Left cardiac atrium (tissue), 4 donors: ENCODE measurements at regions not wholly inside any gene's neighbourhood (a gene's known extent, or its start where the extent isn't known, plus 50 kb on each side); places are given as distances from the start of the nearest gene placed in this dataset.

Experiments used
- ATAC-seq, 2 donors: fragments of 200-7000 bp; cut with Tn5 transposase; one replicate each; pipeline ENCODE4 v1.9.1; 2020; ENCODE audit warnings: mild to moderate bottlenecking in 2 of 2, moderate library complexity in 2 of 2
- DNase-seq: peaks from one replicate; pipeline ENCODE4 v3.0.0-alpha.2; 2020
- intact Hi-C, 2 donors: fragments of 100-400 bp; cut with DNase I; formaldehyde crosslinking; loops; one replicate each; pipeline versions ENCODE4 v1.14.1 to v1.15.1; 2022 to 2023
- donor health status: DM: no; HTN: yes; CAD: no.
- donor health status: DM: no; HTN: yes; CAD: no; lungs with severe emphysema.
- donor health status: DM: yes; HTN: yes; CAD: no.
- donor health status: Dilated cardiomyopathy.

DNA sequence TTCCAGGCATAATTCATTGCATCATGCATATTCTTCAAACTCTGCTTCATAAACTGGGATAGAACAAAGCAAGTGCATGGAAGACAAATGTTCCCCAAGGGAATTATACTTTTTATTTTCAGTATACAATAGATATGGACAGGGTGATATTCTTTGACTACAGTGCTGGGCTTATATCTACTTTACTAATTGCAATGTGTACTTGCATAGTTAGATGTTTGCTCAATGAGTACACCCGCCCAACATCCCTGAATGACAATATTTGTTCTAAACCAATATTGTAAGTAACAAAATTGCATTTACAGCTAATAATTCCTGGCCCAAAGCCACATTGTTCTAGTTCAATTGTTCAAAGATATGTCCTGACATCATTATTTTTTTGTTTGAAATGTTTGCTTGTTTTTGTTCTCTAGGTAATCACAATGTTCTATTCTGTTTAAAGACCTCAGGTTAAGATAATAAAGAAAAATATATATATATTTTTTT is 171.4 kb downstream of the PTN start:
- no peak for ATAC-seq
- DNase-seq, result no peak
- intact Hi-C loops, result no loop called here

DNA sequence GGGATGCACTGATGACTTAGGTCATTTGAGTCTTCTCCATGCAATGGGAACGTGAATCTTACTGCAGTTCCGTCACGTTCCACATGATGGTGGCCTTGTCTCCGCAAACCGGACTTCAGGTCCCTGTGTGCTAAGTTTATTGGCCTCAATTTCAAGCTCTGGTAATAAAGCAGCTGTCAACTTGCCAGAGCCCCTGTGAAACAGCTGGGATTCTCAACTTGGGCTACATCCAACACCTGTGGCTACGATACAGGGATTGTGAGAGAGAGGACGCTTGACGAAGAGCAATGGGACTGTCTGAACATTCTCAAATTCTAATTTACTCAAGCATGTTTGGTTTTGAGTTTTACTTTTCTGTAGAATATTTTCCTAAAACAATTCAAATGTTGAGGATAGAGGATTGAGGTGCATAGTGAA is 174.2 kb downstream of the PTN start:
- ATAC-seq (peak; percentile 83 to 84), DNase-seq (peak; percentile 60)
- intact Hi-C loops, result loop anchor here (2.0 to 10.0 kb wide), 2 partner anchors 284 to 426 kb away; no protein-coding TSS in a partner anchor

DNA sequence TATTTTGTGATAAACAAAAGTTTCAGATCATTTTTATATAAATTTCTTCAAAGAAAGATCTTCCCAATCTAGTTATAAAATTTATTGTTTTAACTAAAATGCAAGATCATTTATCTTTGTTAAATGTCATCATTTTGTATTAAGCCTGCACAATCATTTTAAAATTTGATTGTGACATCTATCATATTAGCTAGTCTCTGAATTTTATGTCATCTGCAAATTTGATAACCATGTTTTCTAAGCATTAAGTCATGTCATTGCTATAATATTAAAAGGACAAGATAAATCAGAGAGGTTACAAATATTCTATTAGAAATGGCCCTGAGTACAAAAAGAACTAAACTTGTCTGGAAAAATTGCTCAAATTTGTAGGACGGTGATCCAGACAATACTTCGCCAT is 175.9 kb downstream of the PTN start:
- ATAC-seq (no peak), DNase-seq (no peak)
- intact Hi-C loops, result loop anchor here (2.0 to 10.0 kb wide), 2 partner anchors 285 to 427 kb away; no protein-coding TSS in a partner anchor

DNA sequence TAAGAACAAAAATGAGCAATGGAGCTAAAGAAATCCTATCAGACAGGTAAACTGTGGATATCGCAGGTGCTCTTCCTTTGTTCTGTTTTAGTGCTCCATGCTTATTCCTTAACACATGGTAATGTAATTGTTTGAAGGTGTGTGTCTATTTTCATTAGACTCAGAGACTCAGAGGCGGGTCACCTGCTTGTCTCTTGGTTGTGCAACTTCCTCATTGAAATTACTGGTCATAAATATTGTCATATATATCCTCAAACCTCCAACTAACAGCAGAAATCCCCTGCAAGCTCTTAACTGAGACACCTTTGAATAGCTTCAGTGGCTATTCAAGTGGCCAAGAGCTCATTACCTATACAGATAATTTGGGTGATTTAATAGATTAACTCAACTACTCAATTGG is 177.2 kb downstream of the PTN start:
- intact Hi-C loops, result loop anchor here in 1 of 2 donors (10.0 kb wide), 1 partner anchor 428 kb away; no protein-coding TSS in a partner anchor
- no peak for ATAC-seq
- no peak for DNase-seq

DNA sequence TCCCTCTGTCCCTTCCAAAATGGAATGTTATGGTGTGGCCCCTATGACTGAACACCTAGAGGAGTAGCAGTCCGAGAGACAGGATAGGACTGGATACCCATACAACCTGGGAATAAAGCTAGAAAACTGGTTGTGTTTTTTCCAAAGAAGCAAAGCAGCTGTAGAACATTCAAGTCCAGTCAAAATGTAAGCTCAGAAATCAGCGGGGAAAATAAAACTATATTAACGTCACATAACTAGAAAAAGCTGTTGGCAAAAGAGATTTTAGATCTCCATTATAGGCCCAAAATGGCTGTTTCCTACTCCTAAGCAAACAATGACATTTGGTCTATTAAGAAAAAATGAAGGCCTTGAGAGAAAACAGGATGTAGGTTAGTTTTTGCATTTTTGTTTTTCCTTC is 177.7 kb downstream of the PTN start:
- DNase-seq (no peak), ATAC-seq (no peak)
- intact Hi-C loops, result loop anchor here in 1 of 2 donors (10.0 kb wide), 1 partner anchor 429 kb away; no protein-coding TSS in a partner anchor

DNA sequence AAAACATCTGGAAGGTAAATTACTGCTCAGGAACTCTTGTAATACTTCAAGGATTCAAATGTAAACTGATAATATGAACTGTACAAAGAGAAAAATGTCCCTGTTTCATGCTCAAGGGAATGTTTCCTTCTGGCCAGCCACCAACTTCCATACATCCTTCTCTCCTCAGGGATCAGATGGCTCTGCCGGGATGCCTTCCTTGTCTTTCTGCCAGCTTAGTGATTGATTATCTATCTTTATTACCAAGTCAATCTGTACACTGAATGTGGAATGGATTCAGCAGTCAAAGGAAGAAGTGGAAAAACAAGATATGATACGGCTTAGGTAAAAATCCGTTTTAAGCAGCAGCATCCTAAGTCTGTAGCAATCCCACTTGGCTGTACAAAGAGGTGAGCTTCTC is 178.3 kb downstream of the PTN start:
- intact Hi-C loops, result loop anchor here in 1 of 2 donors (10.0 kb wide), 1 partner anchor 430 kb away; no protein-coding TSS in a partner anchor
- DNase-seq (no peak), ATAC-seq (no peak)

DNA sequence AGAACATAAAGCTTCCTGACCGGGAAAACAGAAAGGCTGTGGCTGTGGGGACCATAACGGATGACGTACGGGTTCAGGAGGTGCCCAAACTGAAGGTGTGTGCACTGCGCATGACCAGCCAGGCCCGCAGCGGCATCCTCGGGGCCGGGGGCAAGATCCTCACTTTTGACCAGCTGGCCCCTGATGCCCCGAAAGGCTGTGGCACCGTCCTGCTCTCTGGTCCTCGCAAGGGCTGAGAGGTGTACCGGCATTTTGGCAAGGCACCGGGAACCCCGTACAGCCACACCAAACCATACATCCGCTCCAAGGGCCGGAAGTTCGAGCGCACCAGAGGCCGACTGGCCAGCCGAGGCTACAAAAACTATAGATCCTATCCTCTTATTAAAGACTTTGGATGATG is 179.3 kb downstream of the PTN start:
- intact Hi-C loops, result loop anchor here in 1 of 2 donors (10.0 kb wide), 1 partner anchor 431 kb away; no protein-coding TSS in a partner anchor
- DNase-seq (no peak), ATAC-seq (no peak)

DNA sequence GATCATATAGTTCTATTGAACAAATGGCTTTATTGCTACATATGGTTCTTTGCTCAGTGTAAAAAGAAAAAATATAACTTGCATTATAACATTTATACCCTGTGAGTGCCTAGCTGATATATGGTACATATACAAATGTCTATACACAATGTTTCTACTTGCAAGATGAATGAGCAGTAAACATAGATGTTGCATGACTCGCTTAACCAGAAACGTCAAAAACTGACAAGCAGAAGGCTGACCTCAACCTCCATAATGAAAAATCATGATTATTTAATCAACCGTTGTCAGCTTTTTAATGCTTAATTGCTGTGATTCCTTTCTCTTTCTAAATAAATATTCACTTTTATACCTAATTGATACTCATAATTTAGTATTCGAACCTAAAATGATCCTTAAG is 183.3 kb downstream of the PTN start:
- intact Hi-C loops, result loop anchor here in 1 of 2 donors (10.0 kb wide), 1 partner anchor 435 kb away; no protein-coding TSS in a partner anchor
- ATAC-seq, result no peak
- no peak for DNase-seq

DNA sequence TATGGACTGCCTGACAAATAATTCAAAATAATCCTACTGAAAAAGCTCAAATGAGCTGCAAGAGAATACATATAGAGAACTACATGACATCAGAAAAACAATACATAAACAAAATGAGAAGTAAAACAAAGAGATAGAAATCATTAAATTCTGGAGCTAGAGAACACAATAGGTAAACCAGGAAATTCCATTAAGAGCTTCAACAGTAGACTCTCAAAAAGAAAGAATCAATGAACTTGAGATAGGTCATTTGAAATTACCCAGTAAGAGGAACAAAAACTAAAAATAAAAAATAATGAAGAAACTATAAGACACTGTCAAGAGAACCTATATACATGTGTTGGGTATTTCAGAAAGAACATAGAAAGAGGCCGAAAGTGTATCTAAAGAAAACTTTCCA is 186.3 kb downstream of the PTN start:
- DNase-seq (no peak), ATAC-seq (no peak)
- intact Hi-C loops, result no loop called here

DNA sequence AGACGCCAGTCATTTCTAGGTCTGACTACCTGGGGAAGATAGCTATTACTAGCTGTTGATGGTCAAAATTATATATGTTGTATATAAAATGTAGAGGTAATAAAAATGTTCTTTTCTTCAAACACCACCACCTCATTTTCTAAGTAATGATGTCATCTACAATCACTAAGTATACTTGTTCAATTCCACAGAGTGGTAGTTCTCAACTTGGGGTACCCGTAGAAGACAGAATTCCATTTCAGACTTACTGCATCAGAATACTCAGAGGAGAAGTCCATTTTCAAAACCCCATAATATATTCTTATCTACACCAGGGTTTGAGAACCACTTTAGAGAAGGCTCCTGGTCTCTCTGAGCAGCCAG is 191.9 kb downstream of the PTN start:
- ATAC-seq, result no peak
- intact Hi-C loops, result no loop called here
- no peak for DNase-seq

DNA sequence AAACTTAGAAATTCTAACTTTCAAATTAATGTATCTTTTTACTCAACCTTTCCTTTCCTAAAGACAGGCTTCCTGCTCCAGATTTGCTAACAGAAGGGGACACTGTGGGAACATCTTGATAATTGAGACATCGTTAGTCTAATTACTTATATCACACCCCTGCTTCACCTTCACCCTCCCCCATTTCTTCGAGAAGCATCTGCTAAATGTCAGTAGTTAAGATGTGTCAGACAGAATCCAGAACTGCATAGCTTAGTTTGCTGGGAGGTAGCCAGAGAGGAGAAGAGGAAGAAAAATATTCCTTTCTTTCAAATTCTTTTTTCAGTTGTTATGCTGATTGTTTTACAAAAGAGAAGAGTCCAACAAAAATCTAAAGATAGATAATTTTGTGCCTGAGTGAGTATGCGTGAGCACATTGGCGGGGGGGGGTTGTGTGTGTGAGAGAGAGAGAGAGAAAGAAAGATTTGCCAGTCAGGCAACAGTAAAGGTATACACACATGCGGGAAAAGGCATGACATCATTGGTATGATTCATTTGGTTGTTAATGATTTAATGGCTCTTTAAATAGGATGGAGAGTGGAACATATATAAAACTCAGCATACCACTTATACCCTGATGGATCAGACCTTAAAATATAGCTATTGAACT is 192.4 kb downstream of the PTN start:
- DNase-seq (no peak), ATAC-seq (peak; percentile 38 to 50)
- intact Hi-C loops, result no loop called here

DNA sequence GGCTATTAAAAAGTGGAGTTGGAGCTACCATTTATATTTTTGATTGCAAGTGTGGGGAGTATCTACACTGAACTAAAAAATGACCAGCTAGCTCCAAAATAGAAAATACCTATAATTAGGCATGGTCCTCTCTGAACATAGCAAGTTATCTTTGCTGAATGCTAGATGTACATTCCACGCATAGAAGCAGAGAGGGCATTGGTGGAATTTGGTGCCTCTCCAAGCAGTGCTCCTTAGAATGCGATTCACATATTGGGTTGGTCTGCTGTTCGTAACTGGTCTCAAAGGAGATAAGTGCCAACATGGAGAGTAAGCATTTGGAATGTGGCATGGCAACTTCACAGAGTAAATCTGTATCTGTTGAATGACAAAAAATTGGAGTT is 196.2 kb downstream of the PTN start:
- DNase-seq (no peak), ATAC-seq (no peak)
- intact Hi-C loops, result no loop called here

DNA sequence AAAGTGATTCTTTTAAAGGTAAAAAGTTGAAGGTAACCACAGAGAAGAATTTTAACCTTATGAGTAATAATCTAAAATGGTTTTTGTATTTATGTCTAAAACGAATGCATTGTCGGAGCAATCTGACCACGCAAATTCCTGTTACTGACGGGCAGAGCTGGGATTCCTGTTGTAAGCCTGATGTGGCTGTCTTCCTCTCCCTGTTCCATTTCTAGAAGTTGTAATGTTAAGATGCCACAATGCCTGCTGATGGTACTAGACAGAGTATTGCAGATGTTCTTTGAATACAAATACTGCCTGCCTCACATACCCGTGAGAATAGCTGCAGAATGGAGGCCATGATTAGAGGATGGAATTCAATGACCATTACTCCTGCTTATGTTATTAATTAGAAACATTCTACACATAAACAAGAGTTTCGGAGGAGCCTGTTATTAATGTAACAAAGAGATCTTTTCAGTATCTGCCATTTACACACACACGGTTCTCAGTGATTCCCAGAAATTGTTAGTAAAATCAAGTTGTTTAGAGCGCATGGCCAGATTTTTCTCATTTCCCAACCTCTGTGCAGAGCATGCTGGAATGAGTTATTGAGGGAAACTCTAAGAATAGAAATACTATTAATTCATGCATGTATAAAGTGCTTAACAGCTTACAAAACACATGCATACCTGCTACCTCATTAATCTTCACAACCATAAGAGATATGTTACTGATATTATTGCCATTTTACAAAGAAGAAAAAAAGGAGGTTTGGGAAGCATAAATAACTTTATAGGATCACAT is 196.8 kb downstream of the PTN start:
- no peak for DNase-seq
- ATAC-seq, result no peak
- intact Hi-C loops, result no loop called here

DNA sequence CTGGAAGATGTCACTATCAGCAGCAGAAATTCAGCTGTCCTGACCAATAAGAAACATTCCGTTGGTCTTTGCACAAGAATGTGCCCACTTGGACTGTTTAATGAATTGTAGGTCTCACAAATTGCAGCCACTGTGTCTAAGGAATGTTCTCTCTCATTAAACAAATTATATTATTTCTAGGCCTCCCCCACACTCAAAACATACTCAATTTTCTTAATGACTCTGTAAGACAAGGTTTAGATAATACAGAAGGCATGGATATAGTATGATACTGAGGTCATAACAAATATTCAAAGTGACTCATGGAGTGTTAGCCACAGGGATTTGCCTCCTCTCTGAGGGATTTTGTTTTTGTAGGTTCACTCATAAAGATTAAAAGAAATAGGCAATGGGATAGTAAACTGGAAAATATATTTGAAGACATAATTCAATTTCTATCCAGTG is 197.5 kb downstream of the PTN start:
- DNase-seq, result no peak
- no peak for ATAC-seq
- intact Hi-C loops, result no loop called here

DNA sequence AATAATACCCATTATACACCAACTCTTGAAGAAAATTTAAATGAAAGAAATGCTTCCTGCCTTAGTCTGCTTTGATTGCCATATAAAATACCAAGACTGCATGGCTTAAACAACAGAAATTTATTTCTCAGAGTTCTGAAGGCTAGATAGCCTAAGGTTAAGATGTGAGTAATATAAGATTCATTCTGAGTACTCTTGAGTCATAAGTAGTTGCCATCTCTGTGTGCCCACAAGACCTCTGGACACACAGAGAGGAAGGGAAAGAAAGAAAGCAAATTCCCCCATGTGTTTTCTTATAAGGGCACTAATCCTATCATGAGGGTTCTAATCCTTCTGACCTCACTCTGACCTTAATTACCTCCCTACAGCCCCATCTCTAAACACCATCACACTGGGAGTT is 201.2 kb downstream of the PTN start:
- ATAC-seq (no peak), DNase-seq (no peak)
- intact Hi-C loops, result no loop called here

DNA sequence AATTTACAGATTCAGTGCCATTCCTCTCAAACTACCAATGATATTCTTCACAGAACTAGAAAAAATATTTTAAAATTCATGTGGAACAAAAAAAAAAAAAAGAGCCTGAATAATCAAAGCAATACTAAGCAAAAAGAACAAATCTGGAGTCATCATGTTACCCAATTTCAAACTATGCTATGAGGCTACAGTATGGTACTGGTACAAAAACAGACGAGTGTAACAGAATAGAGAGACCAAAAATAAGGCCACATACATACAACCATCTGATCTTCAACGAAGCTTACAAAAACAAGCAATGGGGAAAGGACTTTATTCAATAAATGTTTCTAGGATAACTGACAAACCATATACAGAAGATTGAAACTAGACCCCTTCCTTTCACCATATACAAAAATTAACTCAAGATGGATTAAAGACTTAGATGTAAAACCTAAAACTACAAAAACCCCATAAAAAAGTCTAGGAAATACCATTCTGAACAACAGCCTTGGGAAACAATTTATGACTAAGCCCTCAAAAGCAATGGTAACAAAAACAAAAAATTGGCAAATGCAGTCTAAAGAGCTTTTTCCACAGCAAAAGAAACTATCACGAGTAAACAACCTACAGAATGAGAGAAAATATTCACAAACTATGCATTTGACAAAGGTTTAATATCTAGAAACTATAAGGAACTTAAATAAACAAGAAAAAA is 207.7 kb downstream of the PTN start:
- intact Hi-C loops, result no loop called here
- no peak for DNase-seq

DNA sequence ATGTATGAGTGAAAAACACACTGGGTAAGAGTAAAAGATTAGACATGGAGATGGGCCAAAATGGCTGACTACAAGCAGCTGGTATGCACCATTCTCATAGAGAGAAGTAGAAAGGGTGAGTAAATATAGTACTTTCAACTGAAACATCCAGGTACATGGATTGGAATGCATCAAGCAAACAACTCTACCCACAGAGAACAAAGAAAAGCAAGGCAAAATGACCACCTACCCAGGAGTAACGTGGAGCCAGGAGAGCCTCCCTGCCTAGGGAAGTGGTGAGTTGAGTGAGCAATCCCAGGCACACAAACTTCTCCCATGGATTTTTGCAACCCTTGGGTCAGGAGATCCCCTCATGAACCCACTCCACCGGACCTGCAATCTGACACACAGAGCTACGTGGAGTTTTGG is 212.8 kb downstream of the PTN start:
- peak in 1 of 2 donors; percentile 58 for ATAC-seq
- intact Hi-C loops, result no loop called here
- DNase-seq, result no peak

More for the DNA sequence above, 207.7 kb downstream of the PTN start:
- no peak for ATAC-seq

DNA sequence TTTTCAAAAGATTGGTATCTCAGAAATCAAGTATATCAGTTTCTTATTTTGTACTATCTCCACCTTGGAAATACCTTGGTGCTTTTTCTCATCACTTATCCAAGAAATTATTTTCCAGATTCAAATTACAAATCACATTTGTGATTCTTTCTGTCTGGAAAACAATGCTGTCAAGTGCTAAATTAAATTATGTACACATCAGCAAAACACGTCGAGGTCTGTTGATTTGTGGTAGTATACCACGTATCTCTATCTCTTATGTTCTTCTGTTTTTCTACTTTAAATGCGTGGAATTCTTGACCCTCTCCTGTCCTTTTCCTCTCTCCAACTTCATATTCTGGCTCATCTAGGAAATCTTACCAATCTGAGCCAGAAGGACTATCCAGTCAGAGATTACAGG is 214.5 kb downstream of the PTN start:
- ATAC-seq (no peak), DNase-seq (no peak)
- intact Hi-C loops, result no loop called here

DNA sequence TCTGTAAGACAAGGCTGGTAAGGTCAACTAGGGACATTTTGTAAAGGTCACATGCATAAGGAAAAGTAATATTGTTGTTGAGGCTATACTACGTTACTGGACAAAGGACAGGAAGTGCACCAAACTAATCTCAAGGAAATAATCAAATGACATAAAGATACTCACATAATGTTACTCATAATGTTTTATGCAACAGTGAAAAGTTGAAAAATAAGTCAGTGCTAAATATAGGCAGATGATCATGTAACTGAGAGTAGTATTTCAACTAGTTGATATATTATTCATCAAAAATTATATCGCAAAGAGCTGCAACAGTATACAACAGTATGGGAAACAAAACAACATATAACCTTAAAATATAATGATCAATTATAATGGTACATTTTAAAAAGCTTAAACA is 215.7 kb downstream of the PTN start:
- ATAC-seq (no peak), DNase-seq (no peak)
- intact Hi-C loops, result no loop called here

DNA sequence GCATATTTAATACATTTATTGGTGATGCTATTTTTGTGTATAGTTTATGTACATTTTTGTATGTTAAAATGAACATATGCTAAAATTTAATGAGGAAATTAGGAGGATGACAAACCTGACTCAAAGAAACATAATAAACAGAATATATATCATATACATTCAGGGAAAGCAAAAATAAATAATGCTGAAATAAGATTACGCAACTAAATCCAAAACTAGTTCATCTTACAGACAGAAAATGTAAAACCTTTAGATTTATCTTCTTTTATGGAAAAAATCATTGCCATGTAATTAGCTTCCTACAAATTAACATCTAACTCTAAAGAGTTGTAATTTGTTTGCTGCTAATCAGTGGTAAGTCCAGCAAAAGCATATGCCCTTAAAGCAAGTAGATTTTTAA is 216.5 kb downstream of the PTN start:
- ATAC-seq (no peak), DNase-seq (no peak)

More for the DNA sequence above, 216.5 kb downstream of the PTN start:
- intact Hi-C loops, result no loop called here
